H9 (cell line): ENCODE measurements at regions not wholly inside any gene's neighbourhood (a gene's known extent, or its start where the extent isn't known, plus 50 kb on each side); places are given as distances from the start of the nearest gene placed in this dataset.
"Not testable (repeated sequence)": the region's sequence is repeated elsewhere in the genome, so short reads cannot be mapped to it uniquely, and the experiment has no call there.

Source experiments
- DNase-seq: peaks from one replicate; pipeline ENCODE4 v3.0.0-alpha.2; 2017
- H2AFZ ChIP-seq: one replicate; pipeline ENCODE4 v1.6.1; 2013; ENCODE audit warnings: mild to moderate bottlenecking, low read length, control low read depth, moderate library complexity
- H2AK5ac ChIP-seq: 2 replicates; pipeline ENCODE4 v1.6.1; 2013; ENCODE audit warnings: low read length, control low read depth, mixed read lengths; ENCODE audit not compliant: insufficient read length
- H2BK120ac ChIP-seq: one replicate; pipeline ENCODE4 v1.6.1; 2013; ENCODE audit warnings: low read depth, mild to moderate bottlenecking, low read length, control low read depth, inconsistent platforms; ENCODE audit not compliant: poor library complexity, severe bottlenecking
- H2BK12ac ChIP-seq: 2 replicates; pipeline ENCODE4 v1.6.1; 2013; ENCODE audit warnings: low read length, control low read depth, mixed read lengths, low read depth; ENCODE audit not compliant: insufficient read length
- H2BK15ac ChIP-seq: 2 replicates; pipeline ENCODE4 v1.6.1; 2013; ENCODE audit warnings: low read depth, low read length, control low read depth
- H2BK20ac ChIP-seq: one replicate; pipeline ENCODE4 v1.6.1; 2013; ENCODE audit warnings: low read depth, mild to moderate bottlenecking, low read length, control low read depth, inconsistent platforms; ENCODE audit not compliant: poor library complexity, severe bottlenecking
- H2BK5ac ChIP-seq: 2 replicates; pipeline ENCODE4 v1.6.1; 2013; ENCODE audit warnings: low read length, control low read depth, mixed read lengths; ENCODE audit not compliant: insufficient read length
- H3K14ac ChIP-seq: 2 replicates; pipeline ENCODE4 v1.6.1; 2013; ENCODE audit warnings: low read length, control low read depth; ENCODE audit not compliant: insufficient read depth
- H3K18ac ChIP-seq: 2 replicates; pipeline ENCODE4 v1.6.1; 2013; ENCODE audit warnings: low read depth, mild to moderate bottlenecking, mixed read lengths, low read length, control low read depth; ENCODE audit not compliant: insufficient read length
- H3K23ac ChIP-seq: 2 replicates; pipeline ENCODE4 v1.6.1; 2013; ENCODE audit warnings: low read length, control low read depth, mixed read lengths, low read depth; ENCODE audit not compliant: insufficient read length
- H3K23me2 ChIP-seq: 2 replicates; pipeline ENCODE4 v1.6.1; 2013; ENCODE audit warnings: low read depth, mild to moderate bottlenecking, mixed read lengths, low read length, control low read depth; ENCODE audit not compliant: insufficient read length, poor library complexity, severe bottlenecking
- H3K27ac ChIP-seq: 2 replicates; pipeline ENCODE4 v1.5.1; 2013; ENCODE audit warnings: low read length, control low read depth, mixed read lengths, low read depth; ENCODE audit not compliant: insufficient read length
- H3K27me3 ChIP-seq: 2 replicates; pipeline ENCODE4 v1.6.1; 2013; ENCODE audit warnings: low read length, control low read depth, inconsistent platforms; ENCODE audit not compliant: insufficient read depth
- H3K4ac ChIP-seq: 2 replicates; pipeline ENCODE4 v1.6.1; 2013; ENCODE audit warnings: low read depth, mild to moderate bottlenecking, control low read depth, inconsistent platforms, low read length, moderate library complexity
- H3K4me1 ChIP-seq: 2 replicates; pipeline ENCODE4 v1.6.1; 2013; ENCODE audit warnings: low read length, control low read depth, inconsistent platforms; ENCODE audit not compliant: insufficient read depth
- H3K4me2 ChIP-seq: 2 replicates; pipeline ENCODE4 v1.6.1; 2013; ENCODE audit warnings: low read length, control low read depth, mixed read lengths; ENCODE audit not compliant: insufficient read length, insufficient read depth
- H3K56ac ChIP-seq: 2 replicates; pipeline ENCODE4 v1.6.1; 2013; ENCODE audit warnings: low read depth, mild to moderate bottlenecking, mixed read lengths, low read length, control low read depth; ENCODE audit not compliant: insufficient read length
- H3K79me1 ChIP-seq: 2 replicates; pipeline ENCODE4 v1.6.1; 2013; ENCODE audit warnings: low read depth, mild to moderate bottlenecking, moderate library complexity, low read length, control low read depth, inconsistent platforms; ENCODE audit not compliant: insufficient read depth, poor library complexity, severe bottlenecking
- H3K79me2 ChIP-seq: 2 replicates; pipeline ENCODE4 v1.6.1; 2013; ENCODE audit warnings: low read length, control low read depth, inconsistent platforms; ENCODE audit not compliant: insufficient read depth
- H3K9ac ChIP-seq: 2 replicates; pipeline ENCODE4 v1.6.1; 2013; ENCODE audit warnings: low read length, control low read depth, mixed read lengths; ENCODE audit not compliant: insufficient read length; ENCODE audit errors: extremely low read depth
- H3K9me3 ChIP-seq: one replicate; pipeline ENCODE4 v1.6.1; 2013; ENCODE audit warnings: low read depth, low read length, inconsistent platforms; ENCODE audit not compliant: control insufficient read depth
- H3T11ph ChIP-seq: one replicate; pipeline ENCODE4 v1.6.1; 2013; ENCODE audit warnings: mild to moderate bottlenecking, low read length, control low read depth, inconsistent platforms
- H4K20me1 ChIP-seq: one replicate; pipeline ENCODE4 v1.6.1; 2013; ENCODE audit not compliant: control insufficient read depth, insufficient read length, insufficient read depth
- H4K5ac ChIP-seq: 2 replicates; pipeline ENCODE4 v1.6.1; 2013; ENCODE audit warnings: low read depth, mild to moderate bottlenecking, mixed read lengths, low read length, control low read depth; ENCODE audit not compliant: insufficient read length
- H4K8ac ChIP-seq: replicated peaks from 2 replicates; pipeline ENCODE4 v1.6.1; 2013; ENCODE audit warnings: low read length, control low read depth, mixed read lengths, low read depth; ENCODE audit not compliant: insufficient read length
- H4K91ac ChIP-seq: 2 replicates; pipeline ENCODE4 v1.6.1; 2013; ENCODE audit warnings: low read depth, mild to moderate bottlenecking, moderate library complexity, mixed read lengths, low read length, control low read depth; ENCODE audit not compliant: insufficient read length
- H3K27ac Mint-ChIP-seq, 3 experiments: 2 replicates in 2 of 3; 3 replicates in 1 of 3; pipeline ENCODE4 v1.8.0; 2020 to 2021; ENCODE audit warnings: mixed read lengths in 3 of 3, mild to moderate bottlenecking in 1 of 3, moderate library complexity in 1 of 3
- H3K27me3 Mint-ChIP-seq: 2 replicates; pipeline ENCODE4 v1.8.0; 2021; ENCODE audit warnings: low read depth, mild to moderate bottlenecking, moderate library complexity, mixed read lengths
- H3K36me3 Mint-ChIP-seq, 3 experiments: 2 replicates in 2 of 3; 3 replicates in 1 of 3; pipeline ENCODE4 v1.8.0; 2020 to 2021; ENCODE audit warnings: low read depth in 3 of 3, mixed read lengths in 3 of 3; ENCODE audit not compliant: insufficient read depth in 1 of 3
- H3K4me1 Mint-ChIP-seq, 2 experiments: 2 replicates each; pipeline ENCODE4 v1.8.0; 2020; ENCODE audit warnings: mixed read lengths in 2 of 2
- H3K4me3 Mint-ChIP-seq, 2 experiments: 2 replicates in 1 of 2; 3 replicates in 1 of 2; pipeline ENCODE4 v1.8.0; 2020 to 2021; ENCODE audit warnings: mild to moderate bottlenecking in 2 of 2, mixed read lengths in 2 of 2, moderate library complexity in 1 of 2
- H3K9me3 Mint-ChIP-seq, 2 experiments: 2 replicates in 1 of 2; 3 replicates in 1 of 2; pipeline ENCODE4 v1.8.0; 2020; ENCODE audit warnings: mild to moderate bottlenecking in 2 of 2, mixed read lengths in 2 of 2, moderate library complexity in 1 of 2
- WGBS: extraction: QIAGEN DNeasy Blood & Tissue Kit; methylation state at CpG from one replicate; pipeline ENCODE4 v1.1.7; 2013; ENCODE audit warnings: missing lambda C conversion rate, low lambda C conversion rate, mixed read lengths; ENCODE audit not compliant: insufficient read length; ENCODE audit errors: extremely low coverage; 5-methylcytosine and 5-hydroxymethylcytosine counted together
- TF ChIP-seq, protein P1 (sequence below): fragments of 200-600 bp; sonication (generic); conservative IDR thresholded peaks from 3 replicates; pipeline ENCODE4 v1.8.0; 2021; ENCODE audit warnings: antibody characterized with exemption, mild to moderate bottlenecking

DNA sequence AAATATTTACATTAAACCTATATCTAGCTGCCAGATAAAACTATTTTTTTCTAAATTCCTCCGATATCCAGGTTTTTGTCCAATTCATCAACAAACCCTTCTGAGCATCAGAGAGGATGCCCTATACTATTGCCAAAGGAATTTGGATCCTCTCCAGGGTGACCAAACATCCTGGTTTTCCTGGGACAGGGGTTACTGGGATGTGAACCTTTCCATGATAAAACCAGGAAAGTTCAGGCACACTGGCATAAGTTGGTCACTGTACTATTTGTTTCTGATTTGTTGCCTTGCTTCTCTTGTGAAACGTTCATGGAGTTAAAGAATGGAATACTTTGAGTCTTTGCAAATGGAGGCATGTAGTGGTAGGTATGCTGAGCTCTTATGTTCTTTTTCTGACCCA is 63.5 kb downstream of the TLNRD1 start:
- H3K18ac ChIP-seq, result no peak overlapping the region
- Mint-ChIP-seq H3K27ac (no peak overlapping the region), H3K4me1 (peaks cover 0 to 3% of the 10 kb centered on the region in 2 experiments; a peak in 1 of 4 replicates), H3K4me3 (no peak overlapping the region), H3K9me3 (no peaks in the 10 kb centered on the region), H3K36me3 (no peaks in the 10 kb centered on the region), H3K27me3 (peaks cover 5% of the 10 kb centered on the region)
- no peaks in the 10 kb centered on the region for H3K23me2 ChIP-seq
- no peak overlapping the region for H4K8ac ChIP-seq
- no peaks in the 10 kb centered on the region for H3K4me1 ChIP-seq
- H4K20me1 ChIP-seq, result no peaks in the 10 kb centered on the region
- H3K9ac ChIP-seq, result no peak overlapping the region
- H2BK15ac ChIP-seq, result no peak overlapping the region
- WGBS, result no CpG with 5 or more reads among the region's 2 CpGs
- H4K91ac ChIP-seq, result no peak overlapping the region
- no peak overlapping the region for H2BK5ac ChIP-seq
- H3K79me2 ChIP-seq, result no peaks in the 10 kb centered on the region
- H3T11ph ChIP-seq, result no peak overlapping the region
- H3K23ac ChIP-seq, result no peak overlapping the region
- H3K4me2 ChIP-seq, result no peak overlapping the region
- H2BK120ac ChIP-seq, result no peak overlapping the region
- no peak overlapping the region for H3K56ac ChIP-seq
- H4K5ac ChIP-seq, result no peak overlapping the region
- H3K27me3 ChIP-seq, result no peaks in the 10 kb centered on the region
- H3K9me3 ChIP-seq, result no peaks in the 10 kb centered on the region
- no peak overlapping the region for H3K4ac ChIP-seq
- no peak overlapping the region for H3K14ac ChIP-seq
- no peak for DNase-seq
- H3K27ac ChIP-seq, result no peak overlapping the region
- no peak overlapping the region for H2BK12ac ChIP-seq
- H2AK5ac ChIP-seq, result no peak overlapping the region
- TF ChIP-seq, protein P1, sequence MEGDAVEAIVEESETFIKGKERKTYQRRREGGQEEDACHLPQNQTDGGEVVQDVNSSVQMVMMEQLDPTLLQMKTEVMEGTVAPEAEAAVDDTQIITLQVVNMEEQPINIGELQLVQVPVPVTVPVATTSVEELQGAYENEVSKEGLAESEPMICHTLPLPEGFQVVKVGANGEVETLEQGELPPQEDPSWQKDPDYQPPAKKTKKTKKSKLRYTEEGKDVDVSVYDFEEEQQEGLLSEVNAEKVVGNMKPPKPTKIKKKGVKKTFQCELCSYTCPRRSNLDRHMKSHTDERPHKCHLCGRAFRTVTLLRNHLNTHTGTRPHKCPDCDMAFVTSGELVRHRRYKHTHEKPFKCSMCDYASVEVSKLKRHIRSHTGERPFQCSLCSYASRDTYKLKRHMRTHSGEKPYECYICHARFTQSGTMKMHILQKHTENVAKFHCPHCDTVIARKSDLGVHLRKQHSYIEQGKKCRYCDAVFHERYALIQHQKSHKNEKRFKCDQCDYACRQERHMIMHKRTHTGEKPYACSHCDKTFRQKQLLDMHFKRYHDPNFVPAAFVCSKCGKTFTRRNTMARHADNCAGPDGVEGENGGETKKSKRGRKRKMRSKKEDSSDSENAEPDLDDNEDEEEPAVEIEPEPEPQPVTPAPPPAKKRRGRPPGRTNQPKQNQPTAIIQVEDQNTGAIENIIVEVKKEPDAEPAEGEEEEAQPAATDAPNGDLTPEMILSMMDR, result no peak
- no peaks in the 10 kb centered on the region for H3K79me1 ChIP-seq
- H2AFZ ChIP-seq, result no peak overlapping the region
- H2BK20ac ChIP-seq, result no peak overlapping the region

DNA sequence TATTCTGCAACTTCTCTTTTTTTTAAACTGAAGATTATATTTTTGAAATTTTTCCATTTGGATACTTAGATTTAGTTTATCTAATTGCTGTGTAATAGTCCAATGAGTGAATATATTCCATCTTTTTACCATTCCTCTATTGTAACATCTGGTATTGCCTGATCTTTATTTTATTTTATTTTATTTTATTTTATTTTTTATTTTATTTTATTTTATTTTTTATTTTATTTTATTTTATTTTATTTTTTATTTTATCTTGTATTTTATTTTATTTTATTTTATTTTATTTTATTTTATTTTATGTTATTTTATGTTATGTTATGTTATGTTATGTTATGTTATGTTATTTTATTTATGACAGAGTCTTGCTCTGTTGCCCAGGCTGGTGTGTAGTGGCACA is 66.5 kb upstream of the CFAP161 start:
- H2AK5ac ChIP-seq, H3T11ph ChIP-seq, H3K4me1 ChIP-seq, H2BK15ac ChIP-seq, H4K20me1 ChIP-seq, DNase-seq, H3K9ac ChIP-seq, H3K36me3 Mint-ChIP-seq, H3K4ac ChIP-seq, H3K79me1 ChIP-seq, H2BK20ac ChIP-seq, H3K23me2 ChIP-seq, H3K79me2 ChIP-seq, H2BK120ac ChIP-seq, H3K4me2 ChIP-seq, H3K9me3 ChIP-seq, H4K91ac ChIP-seq, H3K4me1 Mint-ChIP-seq, H3K56ac ChIP-seq, H4K8ac ChIP-seq, H3K4me3 Mint-ChIP-seq, H3K27me3 Mint-ChIP-seq, H3K27ac Mint-ChIP-seq, H3K23ac ChIP-seq, H3K14ac ChIP-seq, H3K27me3 ChIP-seq, H2BK12ac ChIP-seq, H2BK5ac ChIP-seq, H3K27ac ChIP-seq, H3K9me3 Mint-ChIP-seq, H2AFZ ChIP-seq, H3K18ac ChIP-seq, H4K5ac ChIP-seq: not testable (repeated sequence)
